H1 (cell line): ENCODE measurements at regions not wholly inside any gene's neighbourhood (a gene's known extent, or its start where the extent isn't known, plus 50 kb on each side); places are given as distances from the start of the nearest gene placed in this dataset.

Source experiments
- CTCF ChIA-PET: fragments of 300-600 bp; sonication (Branson Sonifier 250); formaldehyde crosslinking; loops from one replicate; lab custom pipeline; 2021; ENCODE audit not compliant: partially characterized antibody; lab: Charles Lee
- POLR2A ChIA-PET: fragments of 300-600 bp; sonication (Branson Sonifier 250); formaldehyde crosslinking; loops from one replicate; lab custom pipeline; 2021; ENCODE audit warnings: inconsistent platforms; ENCODE audit not compliant: partially characterized antibody; lab: Charles Lee
- DNase-seq, 2 experiments: peaks; one replicate each; pipeline versions ENCODE4 v3.0.0 to v3.0.0-alpha.2; 2010 to 2022; ENCODE audit warnings: low spot score in 2 of 2, low read depth in 1 of 2, mixed read lengths in 1 of 2
- FAIRE-seq: peaks from 2 replicates; lab custom pipeline; 2011; peaks lifted over from hg19 to GRCh38; lab: Jason Lieb, UNC
- H2AFZ ChIP-seq: 2 replicates; pipeline ENCODE4 v1.8.1; 2012; ENCODE audit warnings: low read length, inconsistent platforms
- H2AK5ac ChIP-seq: 2 replicates; pipeline ENCODE4 v1.6.1; 2013; ENCODE audit warnings: low read depth, low read length
- H2BK120ac ChIP-seq: replicated peaks from 2 replicates; pipeline ENCODE3; 2013; ENCODE audit warnings: low read depth, low read length, inconsistent platforms
- H2BK12ac ChIP-seq: 2 replicates; pipeline ENCODE4 v1.6.1; 2013; ENCODE audit warnings: low read depth, low read length
- H2BK15ac ChIP-seq: 2 replicates; pipeline ENCODE4 v1.6.1; 2013; ENCODE audit warnings: low read length
- H2BK20ac ChIP-seq: 2 replicates; pipeline ENCODE4 v1.6.1; 2013; ENCODE audit warnings: low read length
- H2BK5ac ChIP-seq: 2 replicates; pipeline ENCODE4 v1.6.1; 2013; ENCODE audit warnings: low read depth, low read length
- H3K14ac ChIP-seq: 2 replicates; pipeline ENCODE4 v1.6.1; 2013; ENCODE audit warnings: inconsistent platforms; ENCODE audit not compliant: insufficient read length
- H3K18ac ChIP-seq: 2 replicates; pipeline ENCODE4 v1.6.1; 2013; ENCODE audit warnings: low read length; ENCODE audit errors: extremely low read depth
- H3K23ac ChIP-seq: 2 replicates; pipeline ENCODE4 v1.6.1; 2013; ENCODE audit warnings: inconsistent platforms; ENCODE audit not compliant: insufficient read length
- H3K23me2 ChIP-seq: 2 replicates; pipeline ENCODE4 v1.6.1; 2013; ENCODE audit warnings: low read depth, low read length
- H3K27ac ChIP-seq: 2 replicates; pipeline ENCODE4 v1.6.1; 2011; ENCODE audit warnings: low read depth, low read length, inconsistent platforms
- H3K27me3 ChIP-seq, 4 experiments: replicated peaks in 1 of 4; 1 replicate in 1 of 4; 2 replicates in 3 of 4; pipeline versions ENCODE4 v1.6.1 to v1.8.1; 2011 to 2013; ENCODE audit warnings: low read length in 3 of 4, mild to moderate bottlenecking in 3 of 4, inconsistent platforms in 2 of 4, mixed read lengths in 2 of 4, moderate library complexity in 1 of 4; ENCODE audit not compliant: control insufficient read depth in 3 of 4, insufficient read depth in 3 of 4; ENCODE audit errors: extremely low read depth in 1 of 4
- H3K36me3 ChIP-seq, 4 experiments: 2 replicates each; pipeline versions ENCODE4 v1.6.1 to v1.8.1; 2011 to 2013; ENCODE audit warnings: mild to moderate bottlenecking in 4 of 4, low read length in 3 of 4, moderate library complexity in 2 of 4, control low read depth in 1 of 4, inconsistent platforms in 1 of 4; ENCODE audit not compliant: insufficient read depth in 4 of 4, control insufficient read depth in 2 of 4
- H3K4ac ChIP-seq: replicated peaks from 2 replicates; pipeline ENCODE3; 2013; ENCODE audit warnings: low read length, low read depth, mixed read lengths, inconsistent platforms; ENCODE audit not compliant: insufficient read length
- H3K4me1 ChIP-seq, 4 experiments: replicated peaks in 1 of 4; 1 replicate in 1 of 4; 2 replicates in 3 of 4; pipeline versions ENCODE4 v1.6.1 to v1.8.1; 2011 to 2013; ENCODE audit warnings: low read length in 3 of 4, inconsistent platforms in 2 of 4, mixed read lengths in 1 of 4; ENCODE audit not compliant: insufficient read depth in 4 of 4, control insufficient read depth in 3 of 4
- H3K4me2 ChIP-seq, 2 experiments: 2 replicates each; pipeline versions ENCODE4 v1.6.1 to v1.8.1; 2011 to 2013; ENCODE audit warnings: low read depth in 2 of 2, low read length in 2 of 2, control low read depth in 1 of 2, inconsistent platforms in 1 of 2, mild to moderate bottlenecking in 1 of 2; ENCODE audit not compliant: insufficient read depth in 1 of 2
- H3K4me3 ChIP-seq, 4 experiments: fragments of 200-600, 300-600 bp in 1 of 4; sonication (generic), shearing (Covaris generic), sonication (Bioruptor Twin) in 1 of 4; 2 replicates each; pipeline versions ENCODE4 v1.5.1 to v1.8.1; 2011 to 2016; ENCODE audit warnings: low read length in 4 of 4, low read depth in 3 of 4, control low read depth in 2 of 4, inconsistent platforms in 2 of 4, mild to moderate bottlenecking in 2 of 4, mixed read lengths in 1 of 4, moderate library complexity in 1 of 4; ENCODE audit not compliant: insufficient read depth in 2 of 4; ENCODE audit errors: extremely low read depth in 1 of 4
- H3K56ac ChIP-seq: replicated peaks from 2 replicates; pipeline ENCODE3; 2013; ENCODE audit warnings: low read depth, mild to moderate bottlenecking, mixed read lengths, low read length, inconsistent platforms; ENCODE audit not compliant: insufficient read length
- H3K79me1 ChIP-seq: 2 replicates; pipeline ENCODE4 v1.6.1; 2013; ENCODE audit warnings: low read depth, low read length, control low read depth
- H3K79me2 ChIP-seq, 2 experiments: 2 replicates each; pipeline versions ENCODE4 v1.6.1 to v1.8.1; 2012 to 2013; ENCODE audit warnings: low read length in 2 of 2, mild to moderate bottlenecking in 2 of 2, inconsistent platforms in 1 of 2; ENCODE audit not compliant: insufficient read depth in 2 of 2, control insufficient read depth in 1 of 2
- H3K9ac ChIP-seq, 4 experiments: replicated peaks in 1 of 4; 1 replicate in 1 of 4; 2 replicates in 3 of 4; pipeline versions ENCODE4 v1.6.1 to v1.8.1; 2011 to 2013; ENCODE audit warnings: low read depth in 3 of 4, low read length in 3 of 4, control low read depth in 2 of 4, mild to moderate bottlenecking in 2 of 4, moderate library complexity in 2 of 4, inconsistent platforms in 1 of 4; ENCODE audit errors: extremely low read depth in 1 of 4
- H3K9me3 ChIP-seq, 2 experiments: 2 replicates each; pipeline versions ENCODE4 v1.6.1 to v1.8.1; 2012 to 2013; ENCODE audit warnings: mild to moderate bottlenecking in 2 of 2, moderate library complexity in 2 of 2, control low read depth in 1 of 2, inconsistent platforms in 1 of 2, low read depth in 1 of 2, low read length in 1 of 2, mixed read lengths in 1 of 2; ENCODE audit not compliant: insufficient read depth in 2 of 2
- H4K20me1 ChIP-seq, 2 experiments: replicated peaks in 1 of 2; 2 replicates each; pipeline versions ENCODE3 to v1.8.1; 2011 to 2013; ENCODE audit warnings: inconsistent platforms in 2 of 2, low read length in 2 of 2, mild to moderate bottlenecking in 1 of 2; ENCODE audit not compliant: insufficient read depth in 2 of 2, control insufficient read depth in 1 of 2
- H4K5ac ChIP-seq: 2 replicates; pipeline ENCODE4 v1.6.1; 2013; ENCODE audit warnings: low read length, low read depth, mixed read lengths, inconsistent platforms; ENCODE audit not compliant: insufficient read length
- H4K8ac ChIP-seq: 2 replicates; pipeline ENCODE4 v1.8.0; 2013; ENCODE audit warnings: mild to moderate bottlenecking, moderate library complexity, low read length, inconsistent platforms; ENCODE audit not compliant: insufficient read depth; ENCODE audit errors: extremely low read depth
- H4K91ac ChIP-seq: replicated peaks from 2 replicates; pipeline ENCODE3; 2013; ENCODE audit warnings: low read length, mixed read lengths, inconsistent platforms; ENCODE audit not compliant: insufficient read length
- CHD1 ChIP-seq: IDR thresholded peaks from 2 replicates; pipeline ENCODE4 v1.6.1; 2012; ENCODE audit warnings: low read depth, low read length, improper control_type of control experiment
- JUN ChIP-seq: IDR thresholded peaks from 2 replicates; pipeline ENCODE4 v1.6.1; 2011; ENCODE audit warnings: low read depth, mild to moderate bottlenecking, improper control_type of control experiment, low read length
- NANOG ChIP-seq: IDR thresholded peaks from 2 replicates; pipeline ENCODE4 v1.6.1; 2011; ENCODE audit warnings: low read length, low read depth, mild to moderate bottlenecking, inconsistent platforms; ENCODE audit not compliant: insufficient read depth, poor library complexity, severe bottlenecking
- PHF8 ChIP-seq: fragments of 200-600 bp; sonication (generic); conservative IDR thresholded peaks from 2 replicates; pipeline ENCODE4 v1.7.1; 2012; ENCODE audit warnings: low read depth, mild to moderate bottlenecking, inconsistent platforms, low read length, moderate library complexity
- SIN3A ChIP-seq, 2 experiments: IDR thresholded peaks in 1 of 2; conservative IDR thresholded peaks in 1 of 2; 2 replicates each; pipeline ENCODE4 v1.6.1; 2011 to 2012; ENCODE audit warnings: low read length in 2 of 2, improper control_type of control experiment in 1 of 2, low read depth in 1 of 2, mild to moderate bottlenecking in 1 of 2
- SIRT6 ChIP-seq: IDR thresholded peaks from one replicate; pipeline ENCODE4 v1.7.1; 2012; ENCODE audit warnings: low read length, inconsistent platforms
- WGBS, 2 experiments: shearing (Covaris generic) in 1 of 2; methylation state at CpG; one replicate each; pipeline versions ENCODE4 v1.1.6 to v1.1.7; 2013 to 2015; ENCODE audit warnings: low lambda C conversion rate in 2 of 2, mixed read lengths in 2 of 2, inconsistent platforms in 1 of 2, low coverage in 1 of 2, missing lambda C conversion rate in 1 of 2; ENCODE audit not compliant: insufficient replicate concordance in 2 of 2, insufficient coverage in 1 of 2, insufficient read length in 1 of 2; ENCODE audit errors: extremely low coverage in 1 of 2, missing lambda C conversion rate in 1 of 2; 5-methylcytosine and 5-hydroxymethylcytosine counted together

GRCh38 chr1:69506721-69507120, 61.0 kb upstream of the LRRC7 start:
- no peak overlapping the region for H3K56ac ChIP-seq
- no peak overlapping the region for H3K4ac ChIP-seq
- no peak overlapping the region for H2BK5ac ChIP-seq
- H3K9me3 ChIP-seq = no peaks in the 10 kb centered on the region
- H3K23me2 ChIP-seq = no peaks in the 10 kb centered on the region
- no peaks in the 10 kb centered on the region for H4K20me1 ChIP-seq
- no peak overlapping the region for H2BK15ac ChIP-seq
- POLR2A ChIA-PET = interaction anchor here (0.6 kb wide), 1 partner anchor 62 kb away, joined by 3 read pairs; no protein-coding TSS in a partner anchor
- 91% methylated on average over 1 of the region's 1 CpG; no CpG with 5 or more reads in 1 of the 2 experiments for WGBS, 2 experiments
- H3K4me1 ChIP-seq = no peaks in the 10 kb centered on the region
- H3K79me2 ChIP-seq = no peaks in the 10 kb centered on the region
- no peaks in the 10 kb centered on the region for H3K36me3 ChIP-seq
- DNase-seq (no peak), FAIRE-seq (no peak)
- H3K18ac ChIP-seq = no peak overlapping the region
- H4K91ac ChIP-seq = no peak overlapping the region
- no peak overlapping the region for H2BK12ac ChIP-seq
- H3K4me2 ChIP-seq = no peak overlapping the region
- no peak overlapping the region for H2BK20ac ChIP-seq
- no peak overlapping the region for H3K27ac ChIP-seq
- H3K9ac ChIP-seq = no peak overlapping the region
- H3K14ac ChIP-seq = no peak overlapping the region
- CTCF ChIA-PET = interaction anchor here (0.5 to 1.0 kb wide), 2 partner anchors 31 to 231 kb away, joined by 3 to 4 read pairs; no protein-coding TSS in a partner anchor
- peak overlapping the region; percentile 91 for H2AFZ ChIP-seq
- no peak overlapping the region for H3K23ac ChIP-seq
- no peak overlapping the region for H2AK5ac ChIP-seq
- TF ChIP-seq SIRT6 = no peak
- TF ChIP-seq JUN = no peak
- TF ChIP-seq NANOG = no peak
- TF ChIP-seq SIN3A (conservative IDR thresholded peaks at IDR 0.05 in 1 of 2, IDR thresholded peaks at IDR 0.05 in 1 of 2; ENCODE audit: low read depth in 1 of 2, low read length in 2 of 2) = no peak
- no peak for TF ChIP-seq PHF8
- no peak for TF ChIP-seq CHD1
- no peak overlapping the region for H4K8ac ChIP-seq
- H3K79me1 ChIP-seq = no peaks in the 10 kb centered on the region
- no peak overlapping the region for H3K4me3 ChIP-seq
- no peak overlapping the region for H4K5ac ChIP-seq
- no peaks in the 10 kb centered on the region for H3K27me3 ChIP-seq
- no peak overlapping the region for H2BK120ac ChIP-seq
